T-helper 1 cell (primary cell): ENCODE measurements at regions not wholly inside any gene's neighbourhood (a gene's known extent, or its start where the extent isn't known, plus 50 kb on each side); places are given as distances from the start of the nearest gene placed in this dataset.
"Not testable (repeated sequence)": the region's sequence is repeated elsewhere in the genome, so short reads cannot be mapped to it uniquely, and the experiment has no call there.

ENCODE experiments used
- DNase-seq, 5 donors: peaks; one replicate each; pipeline ENCODE4 v3.0.0-alpha.2; 2012 to 2020

DNA sequence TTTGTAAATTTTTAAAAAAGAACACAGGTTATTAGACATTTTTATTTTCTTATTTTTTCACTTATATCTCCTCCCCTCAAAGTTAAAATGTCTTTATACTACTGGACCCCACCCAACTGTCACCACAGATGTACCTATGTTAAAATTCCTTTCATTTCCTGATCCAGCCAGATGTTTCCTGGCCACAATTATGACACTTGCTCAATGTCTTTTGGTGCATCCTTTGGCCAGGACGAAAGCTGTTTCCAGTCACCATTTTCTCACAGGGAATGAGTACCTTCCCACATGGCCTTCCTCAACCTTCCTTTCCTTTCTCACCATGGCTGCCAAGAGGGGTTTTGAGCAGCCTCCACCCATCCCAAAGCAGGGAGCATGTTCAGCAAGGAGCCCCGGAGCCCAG lies 365.7 kb upstream of the MAF start:
- no peak for DNase-seq

DNA sequence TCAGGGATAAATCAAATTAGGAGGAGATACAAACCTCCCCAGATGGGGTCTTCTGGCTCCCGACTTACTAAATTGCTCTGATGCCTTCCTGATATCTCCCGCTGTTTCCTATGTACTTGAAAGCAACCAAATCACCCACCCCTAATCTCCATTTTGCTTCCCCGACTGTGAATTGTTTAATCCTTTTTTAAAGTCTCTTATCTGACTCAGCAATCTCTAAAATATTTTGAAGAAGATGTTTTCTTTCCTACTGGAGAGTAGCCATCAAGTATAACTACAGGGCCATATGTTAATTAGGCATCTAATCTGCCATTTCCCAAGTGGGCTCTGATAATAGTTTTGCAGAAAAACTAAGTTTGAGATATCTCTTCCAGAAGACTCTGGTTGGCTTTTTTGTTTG lies 365.2 kb upstream of the MAF start:
- no peak for DNase-seq

DNA sequence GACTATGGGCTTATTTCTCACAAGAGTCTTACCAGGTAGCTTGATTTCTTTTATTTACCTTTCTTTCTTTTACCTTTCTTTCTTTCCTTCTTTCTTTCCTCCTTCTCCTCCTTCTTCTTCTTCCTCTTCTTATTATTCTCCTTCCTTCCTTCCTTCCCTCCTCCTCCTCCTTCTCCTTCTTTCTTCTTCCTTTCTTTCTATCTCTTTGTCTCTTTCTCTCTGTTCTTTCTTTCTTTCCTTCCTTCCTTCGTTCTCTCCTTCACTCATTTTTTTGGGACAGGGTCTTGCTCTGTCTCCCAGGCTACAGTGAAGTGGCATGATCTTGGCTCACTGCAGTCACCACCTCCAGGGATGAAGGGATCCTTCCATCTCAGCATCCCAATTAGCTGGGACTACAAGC lies 363.6 kb upstream of the MAF start:
- no peak for DNase-seq

DNA sequence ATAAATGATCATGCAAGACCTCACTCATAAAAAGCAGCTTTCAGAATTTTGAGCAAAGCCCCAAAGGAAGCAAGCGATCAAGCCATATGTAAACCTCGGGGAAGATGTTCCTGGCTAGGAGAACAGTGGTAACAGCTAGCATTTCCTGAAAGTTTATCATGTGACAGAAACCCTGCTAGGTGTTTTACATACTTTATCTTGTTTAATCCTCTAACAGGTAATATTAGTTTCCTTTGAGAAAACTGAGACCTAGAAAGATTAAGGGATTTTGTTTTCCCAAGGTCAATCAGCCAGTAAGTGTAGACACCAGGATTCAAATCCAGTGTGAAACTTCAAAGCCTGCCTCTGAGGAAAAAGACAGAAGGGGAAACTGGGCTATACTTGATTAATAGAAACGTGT lies 362.4 kb upstream of the MAF start:
- no peak for DNase-seq

DNA sequence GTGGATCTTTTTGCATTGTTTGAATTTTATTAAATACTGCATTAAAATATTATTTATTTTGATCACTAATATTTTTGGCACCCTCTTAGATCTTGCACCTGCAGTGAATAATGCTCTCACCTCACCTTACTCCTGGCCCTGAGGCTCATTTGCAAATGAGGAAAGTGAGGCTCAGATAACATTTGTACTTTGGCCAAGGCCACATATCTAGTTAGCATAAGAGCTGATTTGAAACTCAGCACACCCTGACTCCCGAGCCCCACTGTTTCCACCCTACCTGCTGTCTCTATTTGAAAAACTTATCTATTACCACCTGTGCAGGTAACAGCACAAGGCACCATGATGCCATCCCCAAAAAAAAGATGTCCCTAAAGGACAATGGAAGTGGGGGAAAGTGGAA lies 358.7 kb upstream of the MAF start:
- DNase-seq, result no peak

DNA sequence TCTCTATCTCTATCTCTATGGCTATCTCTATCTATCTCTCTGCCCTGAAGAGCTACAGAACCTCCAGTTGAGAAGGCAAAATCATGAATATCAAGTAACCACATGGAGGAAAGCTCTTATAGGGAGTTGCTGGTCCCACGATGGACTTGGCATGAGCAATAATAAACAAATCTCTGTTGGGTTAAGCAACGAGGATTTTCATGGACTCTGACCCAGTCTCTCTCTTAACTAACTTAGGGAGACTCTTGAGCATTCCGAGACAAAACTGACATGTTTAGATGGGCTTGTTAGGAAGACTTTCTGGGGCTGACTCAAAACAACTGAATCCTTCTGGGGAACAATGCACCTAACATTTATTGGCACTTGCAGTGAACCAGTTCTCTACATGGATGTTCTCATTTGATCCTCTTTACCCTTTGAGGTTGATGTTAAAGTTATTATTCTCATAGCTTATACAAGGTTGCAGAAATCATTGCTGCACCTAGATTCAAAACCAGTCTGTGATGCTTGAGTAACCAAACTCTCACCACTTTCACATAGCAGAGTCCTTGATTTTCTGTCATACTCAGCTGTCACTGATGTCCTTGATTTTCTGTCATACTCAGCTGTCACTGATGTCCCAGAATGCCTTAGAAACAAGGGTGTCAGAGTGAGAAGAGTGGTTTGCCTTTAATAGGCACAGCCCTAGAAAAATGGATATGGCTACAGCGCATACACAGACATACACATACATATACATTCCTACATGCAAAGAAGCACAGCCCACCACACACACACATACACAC lies 354.6 kb upstream of the MAF start:
- no peak for DNase-seq

DNA sequence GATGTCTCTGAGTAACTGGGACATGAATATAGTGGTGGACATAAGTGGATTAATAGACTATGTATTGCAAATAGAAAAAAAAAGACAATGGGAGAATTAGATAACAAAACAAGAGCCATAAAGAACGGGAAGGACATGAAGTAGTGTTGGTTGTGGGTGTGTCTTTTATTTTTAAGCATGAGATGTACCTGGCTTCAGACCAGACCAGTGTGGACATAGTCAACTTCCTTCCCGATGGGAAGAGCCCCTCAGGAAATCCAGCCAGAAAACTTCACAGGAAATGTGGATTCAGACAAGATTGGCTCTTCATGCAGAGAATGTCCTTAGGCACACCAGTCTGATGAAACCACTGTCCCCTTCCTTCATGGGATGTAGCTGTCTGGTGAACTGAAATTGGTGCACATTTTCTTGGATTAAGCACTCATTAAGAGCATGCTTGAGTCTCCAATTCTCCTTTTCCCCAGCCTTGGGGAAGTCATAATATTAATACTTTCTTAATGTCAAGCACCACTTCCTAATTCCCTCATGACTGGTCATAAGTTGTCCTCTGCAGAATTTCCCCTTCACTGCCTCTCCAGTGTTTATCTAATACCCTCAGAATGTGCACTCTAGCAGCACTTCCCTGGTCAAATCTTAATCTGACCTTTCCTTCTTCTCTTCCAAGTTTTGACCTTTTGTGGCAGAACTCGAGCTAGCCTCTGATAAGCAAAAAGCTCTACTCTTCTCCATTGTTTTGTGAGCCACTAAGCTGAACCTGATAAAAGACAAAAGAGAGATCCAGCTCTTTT lies 350.6 kb upstream of the MAF start:
- no peak for DNase-seq

DNA sequence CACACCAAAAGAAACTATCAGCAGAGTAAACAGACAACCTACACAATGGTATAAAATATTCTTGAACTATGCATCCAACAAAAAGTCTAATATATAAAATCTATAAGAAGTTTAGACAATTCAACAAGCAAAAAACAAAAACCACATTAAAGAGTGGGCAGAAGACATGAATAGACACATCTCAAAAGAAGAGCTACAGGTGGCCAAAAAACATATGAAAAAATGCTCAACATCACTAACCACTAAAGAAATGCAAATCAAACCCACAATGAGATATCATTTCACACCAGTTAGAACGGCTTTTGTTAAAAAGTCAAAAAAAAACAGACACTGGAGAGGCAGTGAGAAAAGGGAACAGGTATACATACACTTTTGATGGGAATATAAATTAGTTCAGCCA lies 348.9 kb upstream of the MAF start:
- DNase-seq, result no peak

DNA sequence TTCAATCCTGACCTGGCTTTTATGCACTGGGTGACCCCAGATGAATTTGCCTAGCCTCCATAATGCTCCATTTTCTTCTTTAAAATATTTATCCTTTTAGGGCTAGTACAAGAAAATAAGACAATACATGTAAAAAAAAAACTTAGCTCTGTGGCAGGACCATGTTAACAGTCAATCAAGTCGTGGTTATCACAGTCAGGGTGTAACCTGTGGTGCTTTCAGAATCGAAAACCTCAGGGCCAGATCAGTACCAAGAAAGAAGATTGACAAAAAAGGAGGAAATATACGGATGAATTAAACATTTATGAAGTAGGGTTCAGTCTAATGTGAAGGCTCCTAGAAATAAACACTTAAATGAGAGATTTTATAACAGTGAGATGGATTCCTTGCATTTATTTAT lies 347.2 kb upstream of the MAF start:
- DNase-seq, result no peak

DNA sequence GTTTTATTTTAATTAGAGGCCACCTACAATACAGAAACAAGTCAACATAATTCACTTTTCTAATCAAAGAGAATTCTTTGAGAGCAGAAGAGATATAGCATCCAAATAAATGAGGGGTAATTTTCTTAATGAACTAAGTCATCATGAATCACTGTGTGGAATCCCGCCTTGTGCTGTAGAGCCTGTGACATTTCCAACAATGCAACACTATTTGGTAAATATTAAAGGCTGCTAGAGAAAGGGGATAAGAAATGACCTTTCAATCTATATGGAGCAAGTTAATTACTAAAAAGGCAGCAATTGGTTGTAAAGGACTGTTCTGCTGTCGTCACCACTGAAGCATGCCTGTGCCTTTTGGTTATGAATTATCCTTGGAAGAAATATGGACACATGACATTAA lies 345.7 kb upstream of the MAF start:
- DNase-seq, result no peak

DNA sequence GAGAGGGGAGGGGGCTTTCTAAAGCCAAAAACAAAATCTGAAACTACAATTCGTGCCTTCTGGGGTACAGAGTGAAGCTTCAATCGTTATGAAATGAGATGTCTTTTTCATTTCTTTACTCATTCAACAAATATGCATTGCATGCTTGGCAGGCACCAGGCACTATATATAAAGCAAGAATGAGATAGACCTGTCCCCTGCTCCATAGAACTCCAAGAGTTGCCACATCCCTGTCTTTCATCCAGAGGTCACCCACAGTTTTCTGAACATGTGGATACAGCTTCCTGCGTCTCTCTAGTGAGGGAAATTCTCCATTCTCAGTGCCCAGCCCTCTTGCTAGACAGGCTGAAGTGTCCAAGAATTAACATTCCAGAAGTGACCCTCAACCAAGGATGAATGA lies 343.2 kb upstream of the MAF start:
- DNase-seq, result no peak

DNA sequence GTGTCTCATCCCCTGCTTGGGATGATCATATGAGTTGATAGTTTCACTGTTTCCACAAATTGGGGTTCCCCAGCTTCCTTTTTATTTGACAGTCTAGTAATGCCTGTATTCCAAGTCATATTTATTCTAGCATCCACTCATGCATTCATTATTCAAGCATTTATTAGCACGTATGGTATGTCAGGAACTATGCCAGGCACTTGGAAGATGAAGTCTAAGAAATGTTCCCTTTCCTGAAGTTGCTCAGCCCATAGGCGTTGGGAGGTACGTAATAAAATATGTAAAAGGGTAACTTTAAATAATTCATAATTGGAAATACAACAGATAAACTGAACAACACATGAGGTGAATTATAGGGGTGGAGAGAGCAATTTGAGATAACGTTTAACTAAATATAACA lies 338.0 kb upstream of the MAF start:
- no peak for DNase-seq

DNA sequence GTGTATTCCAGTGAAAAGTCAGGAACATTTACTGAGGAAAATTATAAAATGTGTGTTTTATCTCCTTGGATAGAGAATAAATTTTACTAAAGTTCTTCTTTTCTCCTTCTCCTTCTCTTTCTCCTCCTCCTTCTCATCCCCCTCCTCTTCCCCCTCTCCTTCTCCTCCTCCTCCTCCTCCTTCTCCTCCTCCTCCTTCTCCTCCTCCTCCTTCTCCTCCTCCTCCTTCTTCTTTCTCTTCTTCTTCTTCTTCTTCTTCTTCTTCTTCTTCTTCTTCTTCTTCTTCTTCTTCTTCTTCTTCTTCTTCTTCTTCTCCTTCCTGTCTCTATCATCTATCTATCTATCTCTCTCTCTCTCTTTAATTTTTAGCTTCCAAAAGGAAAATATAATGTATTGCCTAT lies 337.1 kb upstream of the MAF start:
- not testable (repeated sequence) for DNase-seq

DNA sequence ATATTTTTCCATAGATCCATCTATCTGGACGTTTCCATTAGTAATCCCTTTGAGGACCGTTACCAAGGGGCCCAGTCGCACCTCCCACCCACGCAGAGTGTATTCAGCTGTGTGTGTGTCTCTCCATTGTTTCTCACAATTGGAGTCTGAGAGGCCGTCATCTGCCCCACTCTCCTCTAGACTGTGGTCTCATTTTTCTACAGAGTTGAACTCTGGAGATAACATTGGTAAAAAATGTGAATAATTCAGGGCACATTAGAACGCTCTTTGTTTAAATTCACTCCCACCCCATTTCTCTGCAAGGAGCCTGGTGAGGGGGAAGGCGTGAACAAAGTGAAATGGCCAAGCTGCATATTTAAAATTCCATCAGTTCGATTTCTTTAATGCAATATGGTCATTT lies 333.1 kb upstream of the MAF start:
- DNase-seq, result no peak

DNA sequence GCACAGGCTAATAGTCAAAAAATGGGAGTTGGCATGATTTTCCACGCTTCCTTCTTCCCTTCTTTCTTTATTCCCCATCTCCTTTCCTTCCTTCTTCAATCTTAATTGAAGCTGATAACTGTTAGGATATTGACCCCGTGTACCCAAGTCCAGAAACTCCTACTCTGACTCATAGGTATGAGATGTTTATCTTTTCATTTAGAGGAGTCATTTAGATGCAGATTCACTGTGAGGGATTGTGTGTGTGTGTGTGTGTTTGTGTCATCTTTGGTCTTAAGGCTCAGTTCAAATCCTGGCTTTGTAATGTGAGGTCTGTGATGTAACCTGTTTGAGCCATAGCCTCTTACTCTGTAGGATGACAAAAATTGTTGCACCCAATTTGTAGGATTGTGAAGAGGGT lies 332.0 kb upstream of the MAF start:
- no peak for DNase-seq

DNA sequence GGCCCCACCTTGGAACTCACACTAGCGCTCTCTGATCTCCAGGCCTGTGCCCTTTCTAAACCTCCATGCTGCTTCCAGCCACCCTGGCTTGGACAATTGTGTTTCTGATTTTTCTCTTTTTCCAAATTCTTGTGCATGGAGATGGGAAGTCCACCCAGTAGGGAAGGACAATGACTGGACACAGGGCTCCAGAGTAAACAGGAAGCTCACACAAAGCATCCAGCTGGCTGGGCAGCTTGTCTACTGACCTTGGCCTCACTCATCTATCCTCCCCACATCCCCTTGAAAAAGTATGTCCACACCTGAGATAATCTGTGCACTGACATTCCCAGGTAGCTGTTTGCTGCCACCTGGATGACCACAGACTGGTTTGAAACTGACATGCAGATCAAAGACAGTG lies 331.2 kb upstream of the MAF start:
- no peak for DNase-seq

DNA sequence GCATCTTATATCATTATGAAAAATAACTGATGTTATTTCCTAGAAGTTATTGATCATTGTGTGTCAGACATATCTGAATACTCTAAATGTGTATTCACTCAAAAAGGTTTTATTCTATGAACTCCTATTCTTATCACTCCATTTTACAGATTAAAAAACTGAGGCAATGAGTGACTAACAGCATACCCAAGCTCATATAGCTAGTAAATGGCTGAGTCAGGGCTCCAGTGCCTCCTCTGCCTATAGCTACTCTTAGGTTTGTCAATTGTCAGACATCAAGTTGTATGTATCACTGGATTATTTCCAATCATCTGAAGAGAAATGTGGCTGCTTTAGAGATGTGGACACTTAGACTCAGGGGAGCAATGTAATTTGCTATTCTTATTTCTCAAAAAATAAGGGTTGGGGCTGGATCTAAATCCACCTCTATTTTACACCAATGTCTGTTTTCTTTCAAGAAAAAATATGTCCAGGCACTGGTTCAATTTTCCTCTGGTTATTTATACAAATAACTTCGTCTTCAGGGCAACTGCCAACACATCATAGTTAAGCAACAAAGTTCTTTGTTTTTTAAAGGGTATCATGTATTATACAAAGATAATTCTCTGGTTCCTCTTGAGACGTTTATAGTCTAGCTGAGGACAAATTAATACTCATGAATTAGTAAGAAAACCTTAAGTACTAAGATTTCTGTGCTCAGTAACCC lies 328.9 kb upstream of the MAF start:
- DNase-seq, result no peak

DNA sequence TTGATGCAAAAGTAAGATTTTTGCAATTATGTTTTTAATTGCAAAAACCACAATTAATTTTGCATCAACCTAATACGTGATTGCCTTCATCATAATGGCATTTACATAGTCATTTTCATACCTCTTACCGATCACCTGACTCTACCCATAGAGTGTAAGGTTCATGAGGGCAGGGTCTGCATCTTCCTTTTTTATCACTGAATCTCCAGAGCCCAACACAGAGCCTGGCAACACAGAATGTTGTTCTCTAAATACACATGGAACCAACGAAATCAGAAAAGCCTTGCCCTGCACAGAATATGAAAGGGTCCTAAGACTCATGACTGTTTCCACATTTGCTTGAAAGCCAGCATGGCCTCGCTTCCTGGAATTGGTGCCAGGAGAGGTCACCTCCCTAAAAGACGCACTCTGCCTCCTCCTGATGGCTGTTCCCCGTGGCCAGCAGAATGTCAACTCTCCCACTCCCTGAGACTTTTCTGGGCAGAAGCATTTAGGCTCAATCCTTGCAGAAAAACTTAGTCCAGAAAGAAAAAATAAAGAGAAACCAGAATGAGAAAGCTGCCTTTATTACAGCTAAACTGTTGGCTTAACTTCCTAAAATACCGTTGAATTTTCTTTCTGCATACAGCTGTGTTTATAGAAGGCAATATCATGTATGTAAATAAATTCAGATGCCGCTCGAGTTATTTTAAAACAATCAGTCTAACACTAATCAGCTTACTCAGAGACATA lies 327.8 kb upstream of the MAF start:
- DNase-seq, result no peak

DNA sequence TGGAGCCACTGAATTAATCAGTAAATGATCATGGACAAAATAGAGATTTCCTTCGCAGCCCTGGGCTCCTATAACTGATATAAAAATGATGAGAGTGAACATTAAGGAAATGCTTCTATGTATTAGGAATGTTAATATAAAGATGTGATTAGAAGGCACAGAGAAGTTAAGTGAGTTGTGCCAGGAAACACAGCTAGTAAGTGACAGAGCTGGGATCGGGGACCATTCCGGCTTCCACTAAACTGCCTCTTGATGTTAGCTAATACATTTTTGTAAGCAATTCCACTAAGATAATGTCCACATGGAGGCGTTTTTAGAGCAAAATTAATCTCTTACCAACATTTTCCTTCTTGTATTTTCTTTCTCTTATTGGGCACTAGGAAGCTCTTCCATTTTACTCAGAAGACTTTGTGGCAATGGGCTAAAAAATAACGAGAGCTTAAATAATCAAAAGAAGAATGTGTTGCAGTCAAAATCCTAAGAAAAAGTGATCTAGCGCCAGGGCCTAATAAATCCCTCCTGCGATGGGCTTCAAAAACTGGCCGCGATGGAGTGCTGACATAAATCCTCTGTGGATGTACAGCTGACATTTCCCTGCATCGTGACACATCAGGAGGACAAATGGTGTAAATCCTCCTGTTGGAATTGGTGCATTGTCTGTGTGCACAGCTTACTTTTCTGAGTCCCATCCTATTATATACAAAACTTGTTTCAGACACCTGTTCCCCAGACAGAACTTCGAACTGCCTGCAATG lies 326.1 kb upstream of the MAF start:
- DNase-seq, result no peak

DNA sequence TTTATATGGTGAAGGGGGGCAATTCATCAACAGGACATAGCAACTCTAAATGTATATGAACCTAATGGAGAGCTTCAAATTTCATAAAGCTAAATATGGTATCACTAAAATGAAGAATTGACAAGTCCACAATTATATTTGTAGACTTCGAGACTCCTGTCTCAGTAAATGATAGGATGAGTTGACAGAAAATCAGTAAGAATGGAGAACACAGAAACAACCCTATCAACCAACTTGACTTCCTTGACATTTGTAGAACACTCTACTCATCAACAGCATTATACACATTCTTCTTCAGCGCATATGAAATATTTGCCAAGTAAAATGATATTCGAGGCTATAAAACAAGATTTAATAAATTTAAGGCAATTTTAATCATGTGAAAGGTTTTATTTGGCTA lies 322.9 kb upstream of the MAF start:
- DNase-seq, result no peak

DNA sequence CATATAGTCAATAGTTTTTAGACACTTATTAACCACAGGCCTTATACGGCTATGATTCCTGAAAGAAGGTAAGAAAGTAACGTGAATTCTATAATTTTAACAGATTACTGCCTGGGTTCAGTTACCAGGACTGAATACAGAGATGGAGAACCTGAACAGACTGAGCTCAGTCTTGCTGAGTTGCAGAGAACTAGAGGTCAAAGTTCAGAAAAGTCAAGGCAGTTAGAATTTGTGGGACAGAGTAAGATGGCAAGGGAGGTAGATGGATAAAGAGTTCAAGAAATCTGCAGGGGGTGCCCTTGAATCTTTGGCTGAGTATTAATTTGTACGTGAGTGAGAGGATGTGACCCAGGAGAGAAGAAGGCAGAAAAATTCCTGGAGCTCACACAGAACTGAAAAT lies 320.1 kb upstream of the MAF start:
- no peak for DNase-seq

DNA sequence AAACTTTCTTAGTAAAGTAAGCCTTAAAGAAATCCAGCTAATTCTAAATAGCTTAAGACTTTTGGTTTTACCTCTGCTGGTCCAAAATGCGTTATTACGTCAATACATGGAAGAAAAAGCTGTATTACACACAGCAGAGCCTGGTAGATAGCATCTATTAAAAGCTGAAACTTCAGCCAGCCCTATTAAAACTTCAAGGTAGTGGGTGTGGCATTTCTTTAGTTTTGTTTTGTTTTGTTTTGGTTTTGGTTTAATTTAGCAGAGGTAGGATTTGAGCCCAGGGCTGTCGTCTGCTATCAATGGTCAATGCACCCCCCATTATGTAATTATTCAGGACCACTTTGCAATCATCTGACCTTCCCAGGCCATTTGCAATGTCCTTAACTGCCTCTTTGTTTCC lies 318.4 kb upstream of the MAF start:
- DNase-seq, result no peak

DNA sequence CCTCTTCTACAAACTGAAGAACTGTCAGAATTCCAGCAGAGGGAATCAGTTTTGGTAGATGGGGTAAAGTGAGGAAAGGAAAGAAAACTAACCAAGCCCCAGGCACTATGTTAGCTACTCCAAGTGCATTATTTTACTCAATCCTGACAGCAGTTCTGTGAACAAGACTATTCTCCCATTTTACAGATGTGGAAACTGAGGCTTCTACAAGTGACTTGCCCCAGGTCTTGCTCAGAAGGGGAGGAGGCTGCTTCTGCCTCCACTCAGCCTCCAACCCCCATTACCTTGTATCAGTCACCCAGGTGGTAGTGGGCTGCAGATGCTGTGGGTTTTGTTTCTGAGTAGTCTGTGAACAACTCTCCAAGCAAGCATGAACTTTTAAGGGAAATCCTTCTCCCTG lies 315.2 kb upstream of the MAF start:
- DNase-seq, result no peak
